Keratinocyte (primary cell): ENCODE measurements at regions not wholly inside any gene's neighbourhood (a gene's known extent, or its start where the extent isn't known, plus 50 kb on each side); places are given as distances from the start of the nearest gene placed in this dataset.

ENCODE experiments used
- CTCF ChIP-seq, 3 experiments: IDR thresholded peaks in 1 of 3; conservative IDR thresholded peaks in 1 of 3; optimal IDR thresholded peaks in 1 of 3; 2 replicates in 2 of 3; 3 replicates in 1 of 3; pipeline versions ENCODE3 to v1.5.1; 2011; ENCODE audit warnings: low read length in 3 of 3, mild to moderate bottlenecking in 3 of 3, moderate library complexity in 2 of 3, control low read depth in 1 of 3, inconsistent platforms in 1 of 3; ENCODE audit not compliant: insufficient read depth in 2 of 3; ENCODE audit errors: extremely low read depth in 1 of 3
- EZH2 ChIP-seq: IDR thresholded peaks from one replicate; pipeline ENCODE4 v1.6.1; 2012; ENCODE audit warnings: inconsistent platforms, mild to moderate bottlenecking, low read length, moderate library complexity

- TF ChIP-seq CTCF (optimal IDR thresholded peaks at IDR 0.05 in 1 of 3, IDR thresholded peaks at IDR 0.05 in 1 of 3, conservative IDR thresholded peaks at IDR 0.05 in 1 of 3; ENCODE audit: extremely low read depth in 1 of 3, insufficient read depth in 2 of 3, low read length in 3 of 3) (no peak), EZH2 (no peak)
These were observed 116.0 kb upstream of the FZD8 start for GRCh38 chr10:35758076-35758475.
